Right lobe of liver (tissue), 6 donors: ENCODE measurements at regions not wholly inside any gene's neighbourhood (a gene's known extent, or its start where the extent isn't known, plus 50 kb on each side); places are given as distances from the start of the nearest gene placed in this dataset.

Source experiments
- ATAC-seq, 4 donors: fragments of 200-7000 bp; cut with Tn5 transposase; one replicate each; pipeline ENCODE4 v1.9.1; 2020; ENCODE audit warnings: mild to moderate bottlenecking in 4 of 4, moderate library complexity in 4 of 4
- DNase-seq, 3 donors: peaks; one replicate each; pipeline ENCODE4 v3.0.0-alpha.2; 2020
- H3K27ac ChIP-seq, 3 donors: fragments of 200-600 bp; one replicate each; pipeline ENCODE4 v1.8.0; 2022
- H3K27me3 ChIP-seq, 2 donors: fragments of 200-600 bp; one replicate each; pipeline ENCODE4 v1.8.0; 2022
- H3K36me3 ChIP-seq, 4 donors: fragments of 200-600 bp; sonication (generic) in 1 of 4; one replicate each; pipeline versions ENCODE4 v1.5.1 to v1.8.0; 2017 to 2022; ENCODE audit warnings: control low read depth in 1 of 4
- H3K4me1 ChIP-seq, 4 donors: fragments of 200-600 bp; sonication (generic) in 1 of 4; one replicate each; pipeline versions ENCODE4 v1.5.1 to v1.8.0; 2017 to 2022; ENCODE audit warnings: control low read depth in 1 of 4
- H3K4me3 ChIP-seq, 3 donors: fragments of 200-600 bp; one replicate each; pipeline ENCODE4 v1.8.0; 2022
- H3K9me3 ChIP-seq, 4 donors: fragments of 200-600 bp; sonication (generic) in 1 of 4; one replicate each; pipeline versions ENCODE4 v1.5.1 to v1.8.0; 2017 to 2022; ENCODE audit warnings: control low read depth in 1 of 4
- POLR2A ChIP-seq: fragments of 450-650 bp; IDR thresholded peaks from one replicate; pipeline ENCODE4 v1.6.1; 2017; ENCODE audit warnings: antibody characterized with exemption, mild to moderate bottlenecking
- WGBS: methylation state at CpG from one replicate; pipeline ENCODE4 v1.1.6; 2018; ENCODE audit warnings: low coverage, low lambda C conversion rate; ENCODE audit not compliant: insufficient coverage; ENCODE audit errors: missing lambda C conversion rate; 5-methylcytosine and 5-hydroxymethylcytosine counted together
- intact Hi-C, 2 donors: fragments of 100-400 bp; cut with DNase I; formaldehyde crosslinking; loops; one replicate each; pipeline versions ENCODE4 v1.11.2 to v1.14.1; 2022
- TF ChIP-seq, protein P1 (sequence below), 4 donors: fragments of 200-600 bp in 3 of 4; fragments of 450-650 bp in 1 of 4; IDR thresholded peaks; one replicate each; pipeline versions ENCODE4 v1.5.1 to v1.8.0; 2016 to 2022; ENCODE audit warnings: antibody characterized with exemption in 4 of 4, mild to moderate bottlenecking in 2 of 4
- donor health status: DM: no; HTN: yes; CAD: no.
- donor health status: DM: no; HTN: no; CAD: no.
- donor health status: DM: no; HTN: no; CAD: no.
- donor health status: DM: no; HTN: yes; CAD: no.
- donor health status: DM: no; HTN: yes; CAD: no.

DNA sequence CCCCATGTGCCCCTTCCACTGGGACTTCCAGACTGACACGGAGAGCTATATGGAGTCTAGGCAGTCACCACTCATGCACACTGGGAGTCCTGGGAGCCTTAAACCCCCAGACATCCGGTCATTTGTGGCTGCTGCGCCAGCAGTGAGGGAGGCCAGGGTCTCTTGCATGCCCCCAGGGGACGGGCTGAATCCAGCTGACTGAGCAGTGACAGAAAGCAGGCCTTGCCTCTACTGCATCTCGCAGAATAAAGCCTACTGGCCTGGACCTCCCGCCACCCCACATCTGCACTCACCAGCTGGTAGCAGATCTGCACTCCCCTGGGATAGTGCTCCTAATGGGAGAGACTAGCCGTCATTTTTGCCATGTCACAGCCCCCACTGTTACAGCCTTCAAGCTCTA lies 1234.2 kb downstream of the FAM133A start:
- no peak for DNase-seq
- WGBS: 33% methylated on average over 4 of the region's 7 CpGs
- Histone ChIP-seq H3K4me3 (no peak overlapping the region), H3K27ac (no peak overlapping the region), H3K9me3 (no peaks in the 10 kb centered on the region), H3K27me3 (no peaks in the 10 kb centered on the region), H3K36me3 (no peaks in the 10 kb centered on the region), H3K4me1 (no peaks in the 10 kb centered on the region)
- ATAC-seq: no peak
- intact Hi-C loops: no loop called here
- TF ChIP-seq, protein P1, sequence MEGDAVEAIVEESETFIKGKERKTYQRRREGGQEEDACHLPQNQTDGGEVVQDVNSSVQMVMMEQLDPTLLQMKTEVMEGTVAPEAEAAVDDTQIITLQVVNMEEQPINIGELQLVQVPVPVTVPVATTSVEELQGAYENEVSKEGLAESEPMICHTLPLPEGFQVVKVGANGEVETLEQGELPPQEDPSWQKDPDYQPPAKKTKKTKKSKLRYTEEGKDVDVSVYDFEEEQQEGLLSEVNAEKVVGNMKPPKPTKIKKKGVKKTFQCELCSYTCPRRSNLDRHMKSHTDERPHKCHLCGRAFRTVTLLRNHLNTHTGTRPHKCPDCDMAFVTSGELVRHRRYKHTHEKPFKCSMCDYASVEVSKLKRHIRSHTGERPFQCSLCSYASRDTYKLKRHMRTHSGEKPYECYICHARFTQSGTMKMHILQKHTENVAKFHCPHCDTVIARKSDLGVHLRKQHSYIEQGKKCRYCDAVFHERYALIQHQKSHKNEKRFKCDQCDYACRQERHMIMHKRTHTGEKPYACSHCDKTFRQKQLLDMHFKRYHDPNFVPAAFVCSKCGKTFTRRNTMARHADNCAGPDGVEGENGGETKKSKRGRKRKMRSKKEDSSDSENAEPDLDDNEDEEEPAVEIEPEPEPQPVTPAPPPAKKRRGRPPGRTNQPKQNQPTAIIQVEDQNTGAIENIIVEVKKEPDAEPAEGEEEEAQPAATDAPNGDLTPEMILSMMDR (IDR thresholded peaks at IDR 0.05): no peak
- TF ChIP-seq POLR2A: no peak

- no peak for ATAC-seq
- intact Hi-C loops: no loop called here
- Histone ChIP-seq H3K27ac (no peak overlapping the region), H3K4me3 (no peak overlapping the region), H3K27me3 (no peaks in the 10 kb centered on the region), H3K36me3 (no peaks in the 10 kb centered on the region), H3K9me3 (no peaks in the 10 kb centered on the region), H3K4me1 (no peaks in the 10 kb centered on the region)
- TF ChIP-seq POLR2A: no peak
- TF ChIP-seq, protein P1 (IDR thresholded peaks at IDR 0.05): no peak
- DNase-seq: no peak
- WGBS: 48% methylated on average over 5 of the region's 7 CpGs
These were observed 1234.6 kb downstream of the FAM133A start for GRCh38 chrX:94908648-94909047.

- WGBS: 43% methylated on average over 1 of the region's 1 CpG
- Histone ChIP-seq H3K36me3 (no peaks in the 10 kb centered on the region), H3K4me3 (no peak overlapping the region), H3K27ac (no peak overlapping the region), H3K9me3 (no peaks in the 10 kb centered on the region), H3K27me3 (no peaks in the 10 kb centered on the region), H3K4me1 (no peaks in the 10 kb centered on the region)
- TF ChIP-seq, protein P1 (IDR thresholded peaks at IDR 0.05): no peak
- TF ChIP-seq POLR2A: no peak
- no peak for DNase-seq
- ATAC-seq: no peak
- intact Hi-C loops: no loop called here
These were observed 1240.2 kb downstream of the FAM133A start for GRCh38 chrX:94914235-94914634.

DNA sequence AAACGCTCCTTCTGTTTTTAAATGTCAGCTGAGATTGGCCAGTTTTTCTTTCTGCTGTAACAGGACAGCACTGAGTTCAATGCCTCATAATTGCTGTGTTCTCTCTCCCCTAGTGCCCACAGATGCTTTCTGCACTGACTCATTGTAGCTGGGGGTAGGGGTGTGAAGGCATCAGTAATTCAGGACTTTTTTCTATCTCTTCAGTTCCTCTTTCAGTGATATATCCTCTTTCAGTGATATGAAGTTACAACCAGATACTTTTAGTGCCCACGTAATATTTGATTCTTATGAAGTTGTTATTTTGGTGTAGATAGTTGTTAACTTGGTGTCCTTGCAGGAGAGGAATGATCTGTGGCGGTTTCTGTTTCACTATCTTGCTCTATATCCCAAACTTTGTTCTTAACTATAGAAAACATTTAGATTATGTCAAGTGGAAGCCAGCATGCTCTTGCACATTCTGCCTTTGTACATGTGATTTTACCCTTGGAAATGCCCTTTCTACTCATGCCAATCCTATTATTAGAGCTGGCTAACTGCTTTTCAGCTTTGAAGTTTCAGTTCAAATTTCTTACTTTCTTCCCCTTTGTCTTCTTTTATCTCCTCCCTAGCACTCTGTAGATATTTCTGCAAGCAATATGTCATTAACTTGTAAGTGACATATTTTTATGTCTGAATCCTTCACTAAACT lies 1258.4 kb downstream of the FAM133A start:
- H3K4me3 ChIP-seq: no peak overlapping the region
- TF ChIP-seq POLR2A: no peak
- TF ChIP-seq, protein P1 (IDR thresholded peaks at IDR 0.05): no peak
- H3K9me3 ChIP-seq: no peaks in the 10 kb centered on the region
- H3K27me3 ChIP-seq: no peaks in the 10 kb centered on the region
- WGBS: 45% methylated on average over 3 of the region's 3 CpGs
- ATAC-seq: no peak
- DNase-seq: no peak
- no peak overlapping the region for H3K27ac ChIP-seq
- H3K4me1 ChIP-seq: no peaks in the 10 kb centered on the region
- H3K36me3 ChIP-seq: no peaks in the 10 kb centered on the region
- intact Hi-C loops: no loop called here
